GM21786 (cell line): ENCODE measurements at regions not wholly inside any gene's neighbourhood (a gene's known extent, or its start where the extent isn't known, plus 50 kb on each side); places are given as distances from the start of the nearest gene placed in this dataset.
A peak's percentile ranks its signal among the peaks of the same experiment; 100 is the strongest.

ENCODE experiments used
- ATAC-seq: cut with Tn5 transposase; IDR thresholded peaks from one replicate; pipeline ENCODE4 v1.9.1; 2021; ENCODE audit not compliant: unreplicated experiment

DNA sequence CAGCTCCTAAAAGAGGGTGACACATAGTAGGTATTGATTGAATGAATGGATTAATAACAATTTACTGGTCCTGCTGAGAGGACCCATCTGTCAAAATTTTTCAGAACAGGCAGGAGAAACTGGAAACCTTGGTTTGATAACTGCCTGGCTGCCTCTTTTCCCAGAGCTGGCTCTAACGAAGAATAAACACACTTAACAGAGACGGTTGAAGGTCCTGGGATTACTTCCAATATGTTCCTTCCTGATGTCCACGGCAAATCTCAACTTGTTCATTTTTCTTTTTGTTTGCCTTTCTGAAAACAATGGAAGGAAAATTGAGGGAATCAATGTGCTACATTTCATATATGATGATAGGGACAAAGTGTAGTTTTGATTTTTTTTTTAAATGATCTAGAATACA lies 76.5 kb upstream of the SYT13 start:
- ATAC-seq = no peak

- ATAC-seq = no peak
These were observed 75.4 kb upstream of the SYT13 start for GRCh38 chr11:45361551-45361950.

DNA sequence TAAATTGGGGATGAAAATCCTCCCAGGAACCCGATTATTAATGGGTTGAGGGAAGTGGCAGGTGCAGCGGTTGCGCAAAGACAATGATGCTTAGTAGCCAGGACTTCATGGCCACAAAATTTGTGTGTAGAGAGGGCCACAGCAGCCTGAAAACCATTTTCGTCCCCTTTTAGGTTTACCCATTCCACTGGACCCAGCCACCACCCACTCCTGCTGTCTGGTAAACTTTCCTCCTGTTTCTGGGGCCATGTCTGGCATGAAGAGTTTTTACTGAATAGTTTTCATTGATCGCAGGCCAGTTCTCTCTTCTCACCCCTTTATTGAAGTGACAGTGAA lies 69.5 kb upstream of the SYT13 start:
- ATAC-seq = no peak

DNA sequence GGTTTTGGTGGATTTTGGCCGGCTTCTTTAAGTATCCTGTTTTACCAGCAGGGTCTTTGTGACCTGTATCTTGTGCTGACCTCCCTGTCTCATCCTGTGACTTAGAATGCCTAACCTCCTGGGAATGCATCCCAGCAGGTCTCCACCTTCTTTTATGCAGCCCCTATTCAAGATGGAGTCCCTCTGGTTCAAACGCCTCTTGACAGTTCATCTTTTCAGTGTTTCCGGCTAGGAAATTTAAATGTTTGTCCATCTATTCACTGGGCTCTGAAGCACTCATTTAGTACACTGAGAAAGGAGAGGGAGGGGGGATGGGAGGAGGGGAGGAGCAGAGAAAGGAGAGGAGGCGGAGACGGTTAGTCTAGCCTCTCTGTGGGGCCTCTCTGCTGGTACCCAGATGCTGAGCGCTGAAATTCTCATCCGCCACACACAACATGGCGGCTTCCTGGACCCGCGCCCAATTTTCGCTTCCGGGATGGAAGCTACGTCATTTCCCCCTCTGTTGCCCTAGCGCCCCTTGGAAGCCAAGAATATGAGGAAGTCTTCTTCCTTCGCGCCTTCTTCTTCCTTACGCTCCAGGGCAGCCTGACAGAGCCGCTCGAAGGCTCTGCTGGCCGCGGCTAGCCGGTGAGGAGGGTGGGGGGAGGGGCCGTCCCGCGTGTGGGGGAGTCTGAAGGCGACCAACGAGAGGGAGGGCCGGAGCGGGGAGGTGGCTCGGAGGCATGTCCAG lies 69.0 kb upstream of the SYT13 start:
- peak; percentile 84 for ATAC-seq

DNA sequence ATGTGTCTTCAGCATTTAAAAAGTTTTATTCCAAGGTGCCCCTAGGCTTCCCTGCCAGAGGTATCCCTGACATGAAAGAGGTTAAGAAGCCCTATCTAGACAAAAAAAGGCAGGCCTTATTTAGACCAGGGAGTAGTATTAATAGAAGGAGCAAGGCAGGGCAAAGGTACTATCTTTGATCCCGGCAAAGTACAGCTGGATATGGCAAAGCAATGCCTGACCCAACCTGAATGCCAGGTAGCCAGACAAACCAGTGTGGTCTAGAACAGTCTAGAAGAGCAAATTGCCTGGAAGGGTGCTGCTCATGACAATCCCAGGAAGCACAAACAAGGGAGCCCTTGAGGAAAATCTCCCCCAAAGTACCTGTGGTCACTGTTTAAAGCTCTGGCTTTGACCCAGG lies 62.6 kb upstream of the SYT13 start:
- no peak for ATAC-seq

DNA sequence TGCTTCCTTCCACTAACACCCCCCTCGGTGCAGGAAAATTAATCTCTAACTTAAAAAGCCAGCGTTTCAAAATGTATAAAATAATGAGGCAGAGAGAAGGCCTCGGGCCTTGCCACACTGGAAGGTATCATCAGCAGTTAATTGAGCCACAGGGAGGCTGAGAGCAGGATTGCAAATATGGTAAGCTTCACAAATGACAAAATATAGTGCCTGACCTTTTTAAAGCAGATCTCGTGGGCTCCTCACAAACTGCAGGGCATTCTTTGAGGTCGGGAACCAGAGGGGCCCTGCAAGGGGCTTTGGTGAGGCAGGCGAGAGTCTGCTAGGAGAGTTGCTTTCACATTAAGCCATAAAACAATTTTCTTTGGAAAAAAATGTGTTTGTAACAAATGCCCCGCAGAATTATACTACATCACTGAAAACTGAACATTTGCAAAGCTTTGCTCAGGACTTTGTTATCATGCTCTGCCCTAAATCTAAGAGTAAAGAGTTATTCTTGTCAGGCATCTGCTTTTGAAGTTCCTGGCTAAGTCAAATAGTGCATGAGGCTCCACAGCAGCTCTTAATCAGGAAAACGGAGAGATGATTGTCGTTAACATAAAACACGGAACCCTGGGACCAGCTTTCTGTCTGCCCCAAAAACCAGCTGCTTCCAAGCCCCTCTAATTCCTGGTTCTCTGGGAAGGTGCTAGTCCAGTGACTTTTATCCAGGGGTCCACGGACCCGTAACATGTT lies 61.4 kb upstream of the SYT13 start:
- ATAC-seq = no peak

GRCh38 chr11:45345491-45345890 lies 59.4 kb upstream of the SYT13 start:
- ATAC-seq = no peak

- no peak for ATAC-seq
These were observed 57.9 kb upstream of the SYT13 start for GRCh38 chr11:45344028-45344427.

- ATAC-seq = no peak
These were observed 57.3 kb upstream of the SYT13 start for GRCh38 chr11:45343444-45343843.

DNA sequence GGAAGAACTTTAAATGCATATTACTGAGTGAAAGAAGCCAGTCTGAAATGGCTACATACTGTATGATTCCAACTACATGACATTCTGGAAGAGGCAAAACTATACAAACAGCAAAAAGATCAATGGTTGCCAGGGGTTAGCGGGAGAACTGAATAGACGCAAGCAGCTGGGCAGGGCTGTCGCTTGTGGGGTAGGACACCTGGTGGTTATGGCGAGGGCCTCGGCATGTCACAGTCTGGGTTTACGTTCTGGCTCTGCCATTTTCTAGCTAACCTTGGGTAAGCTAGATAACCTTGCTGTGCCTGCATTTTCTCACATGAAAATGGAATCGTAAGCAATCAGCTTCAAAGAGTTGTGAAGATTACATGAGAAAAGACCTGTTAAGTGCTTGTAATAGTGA lies 55.2 kb upstream of the SYT13 start:
- ATAC-seq = no peak

DNA sequence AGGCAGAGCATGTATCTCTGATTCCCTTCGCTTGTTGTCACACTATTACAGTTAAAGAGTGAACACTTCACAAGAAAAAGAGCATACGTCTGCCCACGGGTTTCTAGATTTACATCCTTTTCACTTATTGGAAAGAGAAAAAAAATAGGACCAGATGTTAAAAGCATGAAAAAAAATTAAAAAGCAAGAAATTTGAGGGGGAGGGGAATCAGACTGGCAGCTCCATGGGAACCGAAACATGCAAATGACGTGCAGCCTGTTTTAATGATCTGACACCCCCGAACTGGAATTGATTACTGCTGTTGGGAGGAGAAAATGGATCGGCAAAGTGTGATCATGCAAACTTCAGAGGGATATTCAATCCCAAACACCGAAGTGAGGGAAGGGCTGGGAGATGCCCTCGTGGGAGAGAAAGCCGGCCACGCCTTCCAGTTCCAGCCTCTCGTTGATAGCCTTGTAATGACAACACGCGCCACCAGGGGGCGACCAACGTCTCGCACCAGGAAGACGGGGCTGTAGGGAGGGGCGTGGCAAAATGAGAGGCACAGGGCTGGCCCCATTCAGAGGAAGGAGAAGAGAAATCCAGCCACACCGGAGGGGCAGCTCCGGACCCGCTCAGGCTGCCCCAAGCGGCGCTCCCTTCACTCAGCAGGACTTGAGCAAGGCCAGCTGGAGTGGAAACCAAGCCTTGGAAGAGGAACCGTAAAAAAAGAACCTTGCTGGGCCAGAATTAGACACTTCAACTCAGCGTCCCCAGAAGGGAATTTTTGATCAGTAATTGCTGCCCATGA lies 53.8 kb upstream of the SYT13 start:
- ATAC-seq = peak; percentile 95

DNA sequence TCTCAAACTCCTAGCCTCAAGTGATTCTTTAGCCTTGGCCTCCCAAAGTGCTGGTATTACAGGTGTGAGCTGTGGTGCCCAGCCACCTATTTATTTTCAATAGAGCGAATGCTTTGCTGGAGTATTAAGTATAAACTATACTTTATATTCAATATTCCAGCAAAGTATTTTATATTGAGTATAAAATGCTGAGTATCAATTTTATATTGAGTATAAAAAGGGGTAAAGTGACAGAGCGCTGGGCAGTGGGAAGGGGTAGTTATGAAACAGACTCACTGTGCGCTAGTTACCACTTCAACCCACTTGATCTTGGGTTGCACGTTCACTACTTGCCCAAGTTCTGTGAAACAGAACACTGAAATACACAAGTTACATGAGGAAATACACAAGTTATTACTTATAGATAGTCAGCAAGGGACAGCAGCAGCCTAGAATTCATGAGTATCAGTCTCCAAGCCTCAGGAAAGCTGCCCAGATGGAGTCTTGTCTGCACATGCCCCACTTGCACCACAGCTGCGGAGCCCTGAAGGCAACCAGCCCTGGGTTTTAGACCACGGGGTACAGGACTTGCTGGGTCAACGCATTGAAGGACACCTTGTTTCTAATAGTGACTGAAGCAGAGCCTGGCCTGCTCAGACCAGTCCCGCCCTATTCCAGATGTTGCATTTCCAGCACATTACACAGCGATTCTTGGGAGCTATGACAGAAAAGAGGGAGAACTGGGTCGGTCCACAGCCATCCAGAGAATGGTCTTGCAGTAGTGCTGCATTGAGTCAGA lies 51.6 kb upstream of the SYT13 start:
- ATAC-seq = no peak

DNA sequence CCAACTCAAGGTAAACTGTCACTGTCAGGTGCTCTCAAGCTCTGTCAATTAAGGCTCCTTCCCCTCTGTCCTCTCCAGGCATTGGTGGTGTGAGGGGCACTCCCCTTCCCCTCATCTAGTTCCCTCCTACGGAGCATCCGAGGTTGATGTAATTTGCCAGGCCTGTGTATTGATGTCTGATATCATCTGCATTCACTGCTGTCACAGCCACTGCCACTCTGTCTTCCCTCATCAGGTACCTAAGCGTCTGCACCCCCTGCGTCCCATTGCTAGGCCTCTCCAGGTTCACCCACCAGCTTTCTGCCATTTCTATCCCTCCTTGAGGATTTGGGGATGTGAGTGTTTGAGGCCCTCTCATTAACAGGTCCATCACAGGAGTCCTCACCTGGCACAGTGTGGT lies 50.0 kb upstream of the SYT13 start:
- no peak for ATAC-seq
